WI38 (cell line): ENCODE measurements at regions not wholly inside any gene's neighbourhood (a gene's known extent, or its start where the extent isn't known, plus 50 kb on each side); places are given as distances from the start of the nearest gene placed in this dataset.

ENCODE experiments used
- H3K4me3 ChIP-seq: 2 replicates; pipeline ENCODE4 v1.5.1; 2011; ENCODE audit warnings: low read depth, mild to moderate bottlenecking, control low read depth, low read length
- CTCF ChIP-seq: IDR thresholded peaks from 2 replicates; pipeline ENCODE4 v1.5.1; 2012; ENCODE audit warnings: low read depth, mild to moderate bottlenecking, control low read depth, low read length

GRCh38 chr14:95385701-95386100, 66.0 kb upstream of the CLMN start:
- no peak overlapping the region for H3K4me3 ChIP-seq
- TF ChIP-seq CTCF = no peak

GRCh38 chr14:95382747-95383146, 63.0 kb upstream of the CLMN start:
- no peak for TF ChIP-seq CTCF
- no peak overlapping the region for H3K4me3 ChIP-seq

- no peak overlapping the region for H3K4me3 ChIP-seq
- no peak for TF ChIP-seq CTCF
Observed at GRCh38 chr14:95381726-95382125, 62.0 kb upstream of the CLMN start.

GRCh38 chr14:95380350-95381042, 60.8 kb upstream of the CLMN start:
- no peak overlapping the region for H3K4me3 ChIP-seq

GRCh38 chr14:95379634-95380033, 59.9 kb upstream of the CLMN start:
- TF ChIP-seq CTCF = no peak
- no peak overlapping the region for H3K4me3 ChIP-seq

More at GRCh38 chr14:95380350-95381042, 60.8 kb upstream of the CLMN start:
- TF ChIP-seq CTCF = no peak

GRCh38 chr14:95375539-95376109, 55.9 kb upstream of the CLMN start:
- H3K4me3 ChIP-seq = no peak overlapping the region
- no peak for TF ChIP-seq CTCF

GRCh38 chr14:95374239-95374997, 54.7 kb upstream of the CLMN start:
- H3K4me3 ChIP-seq = no peak overlapping the region
- no peak for TF ChIP-seq CTCF
